GM12864 (cell line): ENCODE measurements at regions not wholly inside any gene's neighbourhood (a gene's known extent, or its start where the extent isn't known, plus 50 kb on each side); places are given as distances from the start of the nearest gene placed in this dataset.

Experiments
- DNase-seq: peaks from one replicate; pipeline ENCODE4 v3.0.0-alpha.2; 2011; ENCODE audit warnings: low read depth
- H3K4me3 ChIP-seq: 2 replicates; pipeline ENCODE4 v1.5.1; 2011; ENCODE audit warnings: mild to moderate bottlenecking, low read depth, low read length, control low read depth
- TF ChIP-seq, protein P1 (sequence below): IDR thresholded peaks from 2 replicates; pipeline ENCODE4 v1.5.1; 2011; ENCODE audit warnings: low read depth, mild to moderate bottlenecking, moderate library complexity, low read length, control low read depth, inconsistent platforms; ENCODE audit errors: missing control alignments

DNA sequence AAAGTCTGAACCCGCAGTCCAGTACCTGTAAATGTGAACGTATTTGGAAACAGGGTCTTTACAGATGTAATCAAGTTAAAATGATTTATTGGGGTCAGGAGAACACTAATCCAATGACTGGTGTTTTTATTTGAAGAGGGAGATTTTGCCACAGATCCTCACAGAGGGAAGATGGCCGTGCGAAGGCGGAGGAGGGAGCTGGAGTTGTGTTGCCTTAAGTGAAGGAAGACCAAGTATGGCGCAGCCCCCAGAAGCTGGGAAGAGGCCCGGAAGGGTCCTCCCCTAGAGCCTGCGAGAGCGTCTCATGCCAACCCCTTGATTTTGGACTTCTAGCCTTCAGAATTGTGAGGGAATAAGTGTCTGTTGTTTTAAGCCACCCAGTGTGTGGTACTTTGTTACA is 102.8 kb upstream of the NUDT4 start:
- H3K4me3 ChIP-seq, result no peak overlapping the region
- DNase-seq, result no peak
- TF ChIP-seq, protein P1, sequence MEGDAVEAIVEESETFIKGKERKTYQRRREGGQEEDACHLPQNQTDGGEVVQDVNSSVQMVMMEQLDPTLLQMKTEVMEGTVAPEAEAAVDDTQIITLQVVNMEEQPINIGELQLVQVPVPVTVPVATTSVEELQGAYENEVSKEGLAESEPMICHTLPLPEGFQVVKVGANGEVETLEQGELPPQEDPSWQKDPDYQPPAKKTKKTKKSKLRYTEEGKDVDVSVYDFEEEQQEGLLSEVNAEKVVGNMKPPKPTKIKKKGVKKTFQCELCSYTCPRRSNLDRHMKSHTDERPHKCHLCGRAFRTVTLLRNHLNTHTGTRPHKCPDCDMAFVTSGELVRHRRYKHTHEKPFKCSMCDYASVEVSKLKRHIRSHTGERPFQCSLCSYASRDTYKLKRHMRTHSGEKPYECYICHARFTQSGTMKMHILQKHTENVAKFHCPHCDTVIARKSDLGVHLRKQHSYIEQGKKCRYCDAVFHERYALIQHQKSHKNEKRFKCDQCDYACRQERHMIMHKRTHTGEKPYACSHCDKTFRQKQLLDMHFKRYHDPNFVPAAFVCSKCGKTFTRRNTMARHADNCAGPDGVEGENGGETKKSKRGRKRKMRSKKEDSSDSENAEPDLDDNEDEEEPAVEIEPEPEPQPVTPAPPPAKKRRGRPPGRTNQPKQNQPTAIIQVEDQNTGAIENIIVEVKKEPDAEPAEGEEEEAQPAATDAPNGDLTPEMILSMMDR, result no peak

DNA sequence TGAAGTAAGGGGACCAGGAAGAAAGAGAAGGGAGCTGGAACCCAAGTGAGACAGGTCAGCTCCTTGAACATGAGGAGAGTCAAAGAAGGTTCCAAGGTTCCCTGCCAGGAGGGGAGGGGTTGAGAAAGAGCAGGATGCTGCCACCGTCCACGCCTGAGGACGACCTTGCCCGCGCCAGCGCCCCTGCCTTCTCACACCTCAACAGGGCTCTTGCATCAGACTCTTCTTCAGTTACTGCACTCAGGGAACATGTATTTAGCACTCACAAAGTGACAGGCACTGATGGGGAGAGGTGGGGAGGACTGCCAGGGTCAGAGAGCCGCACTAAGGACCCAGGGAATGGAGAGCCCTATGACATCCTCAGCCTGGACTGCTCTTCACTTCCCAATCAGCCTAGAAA is 102.1 kb upstream of the NUDT4 start:
- TF ChIP-seq, protein P1, result no peak
- DNase-seq, result no peak
- no peak overlapping the region for H3K4me3 ChIP-seq

GRCh38 chr12:93279565-93280412 is 97.9 kb upstream of the NUDT4 start:
- H3K4me3 ChIP-seq, result no peak overlapping the region
- TF ChIP-seq, protein P1, result no peak
- no peak for DNase-seq

- no peak overlapping the region for H3K4me3 ChIP-seq
- TF ChIP-seq, protein P1, result no peak
- DNase-seq, result no peak
Measured at GRCh38 chr12:93287149-93287548, 90.6 kb upstream of the NUDT4 start.

DNA sequence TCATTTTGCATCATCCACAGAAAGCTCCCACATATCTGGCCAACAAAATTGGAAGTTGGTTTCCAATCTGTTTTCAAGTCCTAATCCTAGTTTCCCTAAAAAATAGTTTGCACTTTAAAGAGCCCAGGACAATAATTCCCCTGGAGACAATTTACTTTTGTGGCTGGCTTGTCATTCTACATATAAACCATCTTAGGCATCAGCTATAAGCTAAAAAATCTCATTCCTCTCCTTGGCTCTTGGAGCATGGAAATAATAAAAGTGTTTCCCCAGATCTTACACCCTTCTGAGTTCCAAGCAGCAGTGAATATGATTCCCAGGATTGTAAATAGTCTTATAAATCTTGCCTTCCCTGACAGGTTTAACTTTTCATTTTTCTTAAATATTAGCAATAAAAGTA is 89.1 kb upstream of the NUDT4 start:
- H3K4me3 ChIP-seq, result no peak overlapping the region
- DNase-seq, result no peak
- TF ChIP-seq, protein P1, result no peak

DNA sequence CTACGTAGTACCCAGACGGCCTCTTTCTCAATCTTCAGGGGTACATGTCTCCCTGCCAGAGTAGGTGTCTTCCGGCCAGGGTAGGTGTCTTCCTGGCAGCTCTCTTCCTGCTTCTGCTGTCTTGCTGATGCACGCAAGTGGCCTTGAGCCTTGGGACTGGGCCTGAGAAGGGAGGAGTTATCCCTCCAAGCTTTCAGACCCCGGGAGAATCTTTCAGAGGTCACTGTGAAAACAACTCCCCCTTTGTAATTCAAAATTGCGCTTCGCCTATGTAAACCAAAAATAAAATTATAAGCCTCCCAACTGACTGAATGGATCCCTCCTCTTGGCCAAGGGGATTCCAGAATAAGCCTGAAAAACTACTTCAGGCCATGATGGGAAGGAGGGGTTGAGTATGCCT is 87.3 kb upstream of the NUDT4 start:
- DNase-seq, result no peak

More for the DNA sequence above, 87.3 kb upstream of the NUDT4 start:
- no peak overlapping the region for H3K4me3 ChIP-seq
- TF ChIP-seq, protein P1, result no peak
